SK-N-SH treated with all-trans-retinoic acid at 6 μM for 48 hours (cell line): ENCODE measurements at regions not wholly inside any gene's neighbourhood (a gene's known extent, or its start where the extent isn't known, plus 50 kb on each side); places are given as distances from the start of the nearest gene placed in this dataset.

Experiments used
- ARNTL ChIP-seq: fragments of 450-650 bp; formaldehyde crosslinking; IDR thresholded peaks from 2 replicates; pipeline ENCODE4 v1.5.0; 2020; ENCODE audit warnings: low read depth, mild to moderate bottlenecking, moderate library complexity, borderline replicate concordance
- CREB5 ChIP-seq: fragments of 250-450 bp; sonication (Bioruptor Pico); IDR thresholded peaks from 2 replicates; pipeline ENCODE4 v1.5.1; 2020; ENCODE audit warnings: low read depth, mild to moderate bottlenecking, moderate library complexity
- CSRNP3 ChIP-seq: fragments of 250-450 bp; sonication (Bioruptor Pico); IDR thresholded peaks from 2 replicates; pipeline ENCODE4 v1.5.1; 2021; ENCODE audit warnings: mild to moderate bottlenecking, moderate library complexity

GRCh38 chr4:188336891-188337290, 197.7 kb downstream of the TRIML1 start:
- no peak for TF ChIP-seq CSRNP3
- TF ChIP-seq CREB5 (CRISPR knock-in tag), result no peak
- no peak for TF ChIP-seq ARNTL (CRISPR knock-in tag)
